ENCODE measurements at regions not wholly inside any gene's neighbourhood (a gene's known extent, or its start where the extent isn't known, plus 50 kb on each side); places are given as distances from the start of the nearest gene placed in this dataset.

GRCh38 chr12:118734266-118734665 lies 247.1 kb upstream of the SRRM4 start:
- in situ Hi-C loops (cut with HindIII; ENCODE audit: low sequenced_read_pairs) = no loop called here
- H3K4me3 ChIP-seq (ENCODE audit: low read depth, low read length) = no peak overlapping the region
- no peak for DNase-seq (ENCODE audit: low read depth)
- TF ChIP-seq, protein P1, sequence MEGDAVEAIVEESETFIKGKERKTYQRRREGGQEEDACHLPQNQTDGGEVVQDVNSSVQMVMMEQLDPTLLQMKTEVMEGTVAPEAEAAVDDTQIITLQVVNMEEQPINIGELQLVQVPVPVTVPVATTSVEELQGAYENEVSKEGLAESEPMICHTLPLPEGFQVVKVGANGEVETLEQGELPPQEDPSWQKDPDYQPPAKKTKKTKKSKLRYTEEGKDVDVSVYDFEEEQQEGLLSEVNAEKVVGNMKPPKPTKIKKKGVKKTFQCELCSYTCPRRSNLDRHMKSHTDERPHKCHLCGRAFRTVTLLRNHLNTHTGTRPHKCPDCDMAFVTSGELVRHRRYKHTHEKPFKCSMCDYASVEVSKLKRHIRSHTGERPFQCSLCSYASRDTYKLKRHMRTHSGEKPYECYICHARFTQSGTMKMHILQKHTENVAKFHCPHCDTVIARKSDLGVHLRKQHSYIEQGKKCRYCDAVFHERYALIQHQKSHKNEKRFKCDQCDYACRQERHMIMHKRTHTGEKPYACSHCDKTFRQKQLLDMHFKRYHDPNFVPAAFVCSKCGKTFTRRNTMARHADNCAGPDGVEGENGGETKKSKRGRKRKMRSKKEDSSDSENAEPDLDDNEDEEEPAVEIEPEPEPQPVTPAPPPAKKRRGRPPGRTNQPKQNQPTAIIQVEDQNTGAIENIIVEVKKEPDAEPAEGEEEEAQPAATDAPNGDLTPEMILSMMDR (IDR thresholded peaks at IDR 0.05; ENCODE audit: low read depth, low read length, missing control alignments) = no peak

DNA sequence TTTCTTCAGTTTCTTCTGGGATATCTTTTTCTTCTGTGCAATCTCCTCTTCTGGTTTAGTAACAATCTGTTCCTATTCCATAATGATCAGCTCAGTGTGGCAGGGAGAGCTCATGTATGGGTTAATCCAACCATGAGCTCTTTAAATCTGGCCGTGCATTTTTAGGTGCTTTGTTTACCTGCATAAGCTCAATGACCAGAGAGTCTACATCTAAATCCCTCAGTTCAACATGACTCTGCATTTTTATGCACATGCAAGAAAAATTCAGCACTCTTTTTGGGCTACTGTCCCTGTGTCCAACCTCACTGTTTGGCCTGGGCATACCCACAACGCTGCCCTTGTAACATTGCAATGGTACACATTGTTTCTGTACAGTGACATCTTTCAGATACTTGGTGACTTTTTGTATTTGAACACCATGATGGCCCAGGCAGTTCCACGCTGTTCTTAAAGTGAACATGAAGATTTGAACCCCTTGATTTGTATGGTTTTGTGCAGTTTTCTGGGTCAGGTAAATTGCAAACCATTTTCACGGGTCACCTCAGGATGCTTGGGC lies 243.3 kb upstream of the SRRM4 start:
- DNase-seq (ENCODE audit: low read depth) = no peak
- no peak overlapping the region for H3K4me3 ChIP-seq (ENCODE audit: low read depth, low read length)
- TF ChIP-seq, protein P1 (IDR thresholded peaks at IDR 0.05; ENCODE audit: low read depth, low read length, missing control alignments) = no peak
- in situ Hi-C loops (cut with HindIII; ENCODE audit: low sequenced_read_pairs) = no loop called here

DNA sequence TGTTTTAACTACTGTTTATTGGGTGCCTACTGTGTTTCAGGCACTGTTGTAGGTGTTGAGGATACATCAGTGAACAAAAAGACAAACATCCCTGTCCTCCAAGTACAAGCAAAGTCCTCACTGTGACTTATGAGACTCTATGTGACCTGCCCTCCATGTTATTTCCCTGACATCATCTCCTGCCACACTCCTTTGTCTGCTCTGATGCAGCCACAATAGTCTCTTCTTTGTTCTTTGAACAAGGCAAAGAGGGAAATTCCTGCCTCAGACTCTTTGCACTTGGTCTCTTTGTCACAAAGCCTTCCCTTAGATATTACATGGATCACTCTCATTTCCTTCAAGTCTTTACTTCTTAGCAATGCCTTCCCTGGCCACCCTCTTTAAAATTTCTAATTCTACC lies 240.1 kb upstream of the SRRM4 start:
- in situ Hi-C loops (cut with HindIII; ENCODE audit: low sequenced_read_pairs) = no loop called here
- no peak overlapping the region for H3K4me3 ChIP-seq (ENCODE audit: low read depth, low read length)
- TF ChIP-seq, protein P1 (IDR thresholded peaks at IDR 0.05; ENCODE audit: low read depth, low read length, missing control alignments) = no peak

GRCh38 chr12:118742431-118742830 lies 238.9 kb upstream of the SRRM4 start:
- in situ Hi-C loops (cut with HindIII; ENCODE audit: low sequenced_read_pairs) = no loop called here
- no peak overlapping the region for H3K4me3 ChIP-seq (ENCODE audit: low read depth, low read length)
- DNase-seq (ENCODE audit: low read depth) = no peak
- TF ChIP-seq, protein P1 (IDR thresholded peaks at IDR 0.05; ENCODE audit: low read depth, low read length, missing control alignments) = no peak

More for the DNA sequence above, 240.1 kb upstream of the SRRM4 start:
- no peak for DNase-seq (ENCODE audit: low read depth)

- H3K4me3 ChIP-seq (ENCODE audit: low read depth, low read length) = no peak overlapping the region
- in situ Hi-C loops (cut with HindIII; ENCODE audit: low sequenced_read_pairs) = no loop called here
- TF ChIP-seq, protein P1 (IDR thresholded peaks at IDR 0.05; ENCODE audit: low read depth, low read length, missing control alignments) = no peak
- DNase-seq (ENCODE audit: low read depth) = no peak
These were observed 237.2 kb upstream of the SRRM4 start for GRCh38 chr12:118743896-118744700.

DNA sequence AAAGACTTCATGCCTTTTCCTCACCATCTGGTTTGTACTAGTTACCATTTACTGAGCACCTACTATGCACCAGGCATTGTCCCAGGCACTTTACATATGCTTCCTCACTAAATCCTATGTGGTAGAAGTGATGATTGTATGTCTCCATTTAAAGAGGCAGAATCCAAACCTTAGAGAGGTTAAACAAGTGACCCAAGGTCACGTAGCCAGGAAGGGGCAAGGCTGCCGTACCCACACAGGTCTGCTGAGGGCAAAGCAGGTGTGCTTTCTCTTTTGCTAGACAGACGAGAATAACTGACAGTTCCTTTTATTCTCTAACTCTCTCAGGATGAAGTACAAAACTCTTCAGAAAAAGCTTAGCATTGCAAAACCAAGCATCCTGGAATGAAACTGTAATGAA lies 235.2 kb upstream of the SRRM4 start:
- in situ Hi-C loops (cut with HindIII; ENCODE audit: low sequenced_read_pairs) = no loop called here
- TF ChIP-seq, protein P1 (IDR thresholded peaks at IDR 0.05; ENCODE audit: low read depth, low read length, missing control alignments) = no peak

More for the DNA sequence above, 235.2 kb upstream of the SRRM4 start:
- DNase-seq (ENCODE audit: low read depth) = no peak
- no peak overlapping the region for H3K4me3 ChIP-seq (ENCODE audit: low read depth, low read length)

Data from astrocyte of the cerebellum (primary cell).